Embryonic facial prominence (tissue), 1 donor: ENCODE measurements at regions not wholly inside any gene's neighbourhood (a gene's known extent, or its start where the extent isn't known, plus 50 kb on each side); places are given as distances from the start of the nearest gene placed in this dataset.

Experiments
- DNase-seq: peaks from one replicate; pipeline ENCODE4 v3.0.0-alpha.2; 2016; ENCODE audit errors: extremely low spot score

DNA sequence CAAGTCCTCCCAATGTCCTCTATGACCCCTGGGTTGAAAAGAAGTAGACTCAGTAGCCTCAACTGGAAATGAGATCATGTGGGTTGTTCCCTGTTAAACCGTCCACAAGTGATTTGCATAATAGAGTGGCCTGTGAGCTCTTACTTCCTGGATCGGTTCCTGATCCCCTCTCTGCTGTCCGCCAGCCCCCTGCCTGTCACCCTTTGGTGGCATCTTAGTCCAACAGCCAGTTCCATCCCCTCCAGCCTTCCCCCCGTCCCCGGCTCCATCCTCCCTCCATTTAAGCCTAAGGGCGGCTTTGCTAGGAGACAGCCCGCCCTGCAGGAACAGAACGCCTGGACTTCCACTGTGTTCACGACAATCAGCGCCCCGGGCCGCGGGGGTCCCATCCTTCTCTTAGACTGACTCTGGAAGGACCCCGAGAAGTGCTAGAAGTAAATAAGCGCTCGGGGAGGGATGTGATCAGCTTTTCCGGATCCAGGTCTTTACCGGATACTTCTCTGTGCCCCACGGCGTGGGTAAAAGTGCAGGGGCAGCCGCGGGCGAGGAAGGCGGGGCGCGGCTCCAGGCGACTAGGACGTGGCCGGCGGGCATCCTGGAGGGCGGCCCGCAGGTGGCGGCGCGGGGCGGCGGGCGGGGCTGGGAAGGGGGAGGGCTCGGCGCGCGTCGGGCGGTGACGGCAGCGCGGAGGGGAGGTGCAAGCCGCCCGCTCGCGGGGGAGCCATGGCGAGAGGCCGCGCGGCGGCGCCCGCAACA lies 51.2 kb upstream of the ULK4 start:
- no peak for DNase-seq

DNA sequence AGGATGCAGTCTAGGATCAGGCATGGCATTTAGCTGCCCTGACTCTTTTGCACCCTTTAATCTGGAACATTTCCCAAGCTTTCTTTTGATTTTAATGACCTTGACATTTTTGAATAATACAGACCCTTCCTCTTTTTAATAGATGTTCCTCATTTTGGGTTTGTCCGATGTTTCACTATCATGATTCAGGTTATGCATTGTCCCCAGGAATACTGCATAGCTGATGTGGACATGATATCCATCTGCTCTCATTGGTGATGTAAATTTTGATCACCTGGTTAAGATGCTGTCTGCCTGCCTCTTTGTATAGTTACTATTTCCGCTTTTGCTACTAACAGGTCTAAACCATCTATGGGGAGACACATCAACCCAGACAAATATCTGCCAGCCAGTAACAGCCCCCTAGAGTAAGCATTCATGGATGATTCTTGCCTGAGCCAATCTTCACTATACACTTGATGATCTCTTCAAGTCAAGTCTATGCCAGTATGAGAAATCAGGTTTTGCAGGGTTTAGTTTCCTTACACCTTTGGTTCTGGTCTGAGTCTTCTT lies 50.6 kb upstream of the ULK4 start:
- DNase-seq, result no peak
